Fibroblast of skin of left quadriceps (primary cell): ENCODE measurements at regions not wholly inside any gene's neighbourhood (a gene's known extent, or its start where the extent isn't known, plus 50 kb on each side); places are given as distances from the start of the nearest gene placed in this dataset.

Experiments used
- DNase-seq, 2 experiments: peaks; one replicate each; pipeline ENCODE4 v3.0.0-alpha.2; 2013; ENCODE audit warnings: low read depth in 2 of 2

- DNase-seq, result no peak
These were observed 85.3 kb downstream of the MATN1 start for GRCh38 chr1:30638086-30638485.

- DNase-seq, result no peak
These were observed 86.0 kb downstream of the MATN1 start for GRCh38 chr1:30637183-30637980.

GRCh38 chr1:30636621-30637020 is 86.8 kb downstream of the MATN1 start:
- DNase-seq, result no peak

- DNase-seq, result no peak
These were observed 87.9 kb downstream of the MATN1 start for GRCh38 chr1:30635391-30635975.

- no peak for DNase-seq
These were observed 88.9 kb downstream of the MATN1 start for GRCh38 chr1:30634507-30634906.

- no peak for DNase-seq
These were observed 90.1 kb downstream of the MATN1 start for GRCh38 chr1:30633294-30633693.

- no peak for DNase-seq
These were observed 90.9 kb downstream of the MATN1 start for GRCh38 chr1:30632481-30632880.

GRCh38 chr1:30631700-30632099 is 91.7 kb downstream of the MATN1 start:
- DNase-seq, result no peak

GRCh38 chr1:30629501-30629900 is 93.9 kb downstream of the MATN1 start:
- no peak for DNase-seq

GRCh38 chr1:30627994-30628393 is 95.4 kb downstream of the MATN1 start:
- DNase-seq, result no peak

GRCh38 chr1:30627206-30627605 is 96.2 kb downstream of the MATN1 start:
- DNase-seq, result no peak

- DNase-seq, result no peak
These were observed 100.0 kb downstream of the MATN1 start for GRCh38 chr1:30623431-30623830.

- DNase-seq, result no peak
These were observed 103.8 kb downstream of the MATN1 start for GRCh38 chr1:30619619-30620018.

GRCh38 chr1:30618335-30618747 is 105.0 kb downstream of the MATN1 start:
- DNase-seq, result no peak

GRCh38 chr1:30616759-30617158 is 106.6 kb downstream of the MATN1 start:
- DNase-seq, result no peak

GRCh38 chr1:30615816-30616590 is 107.4 kb downstream of the MATN1 start:
- no peak for DNase-seq

- no peak for DNase-seq
These were observed 108.1 kb downstream of the MATN1 start for GRCh38 chr1:30615076-30615795.

- no peak for DNase-seq
These were observed 110.2 kb downstream of the MATN1 start for GRCh38 chr1:30613188-30613587.

GRCh38 chr1:30612536-30613065 is 110.8 kb downstream of the MATN1 start:
- DNase-seq, result no peak

GRCh38 chr1:30611741-30612309 is 111.6 kb downstream of the MATN1 start:
- no peak for DNase-seq

- DNase-seq, result no peak
These were observed 112.5 kb downstream of the MATN1 start for GRCh38 chr1:30610917-30611316.

- DNase-seq, result no peak
These were observed 113.4 kb downstream of the MATN1 start for GRCh38 chr1:30609999-30610345.
